DMS79 (cell line): ENCODE measurements at regions not wholly inside any gene's neighbourhood (a gene's known extent, or its start where the extent isn't known, plus 50 kb on each side); places are given as distances from the start of the nearest gene placed in this dataset.

Source experiments
- DNase-seq: peaks from one replicate; lab custom pipeline; 2025; lab: John Stamatoyannopoulos, UW

- DNase-seq = peak; percentile 97
These were observed 147.3 kb downstream of the CCDC34 start for GRCh38 chr11:27215471-27216269.

- no peak for DNase-seq
These were observed 148.3 kb downstream of the CCDC34 start for GRCh38 chr11:27214713-27215112.

GRCh38 chr11:27213232-27213660 lies 149.8 kb downstream of the CCDC34 start:
- DNase-seq = peak; percentile 63

GRCh38 chr11:27212248-27212780 lies 150.7 kb downstream of the CCDC34 start:
- DNase-seq = no peak

- no peak for DNase-seq
These were observed 151.5 kb downstream of the CCDC34 start for GRCh38 chr11:27211370-27212127.

GRCh38 chr11:27210531-27210930 lies 152.5 kb downstream of the CCDC34 start:
- no peak for DNase-seq

- peak; percentile 93 for DNase-seq
These were observed 153.4 kb downstream of the CCDC34 start for GRCh38 chr11:27209562-27210005.

- DNase-seq = no peak
These were observed 154.2 kb downstream of the CCDC34 start for GRCh38 chr11:27208846-27209245.

GRCh38 chr11:27207025-27207650 lies 155.9 kb downstream of the CCDC34 start:
- no peak for DNase-seq

GRCh38 chr11:27205779-27206570 lies 157.0 kb downstream of the CCDC34 start:
- no peak for DNase-seq

GRCh38 chr11:27205250-27205649 lies 157.8 kb downstream of the CCDC34 start:
- no peak for DNase-seq

- no peak for DNase-seq
These were observed 158.5 kb downstream of the CCDC34 start for GRCh38 chr11:27204529-27204928.

GRCh38 chr11:27203077-27203647 lies 159.9 kb downstream of the CCDC34 start:
- DNase-seq = no peak

- peak; percentile 92 for DNase-seq
These were observed 161.1 kb downstream of the BBOX1 start for GRCh38 chr11:27201454-27202302.

GRCh38 chr11:27200779-27201453 lies 160.3 kb downstream of the BBOX1 start:
- no peak for DNase-seq

GRCh38 chr11:27196203-27196897 lies 155.7 kb downstream of the BBOX1 start:
- DNase-seq = no peak

- no peak for DNase-seq
These were observed 155.2 kb downstream of the BBOX1 start for GRCh38 chr11:27195837-27196202.

GRCh38 chr11:27194976-27195375 lies 154.4 kb downstream of the BBOX1 start:
- DNase-seq = no peak
